OCI-LY1 (cell line): ENCODE measurements at regions not wholly inside any gene's neighbourhood (a gene's known extent, or its start where the extent isn't known, plus 50 kb on each side); places are given as distances from the start of the nearest gene placed in this dataset.

ENCODE experiments used
- H2AFZ ChIP-seq: fragments of 200-600 bp; sonication (generic), shearing (Covaris generic); 2 replicates; pipeline ENCODE4 v1.6.0; 2014; ENCODE audit warnings: antibody characterized with exemption, mild to moderate bottlenecking, low read length
- H3F3A ChIP-seq: fragments of 200-600 bp; sonication (generic), shearing (Covaris generic); 2 replicates; pipeline ENCODE4 v1.6.0; 2014; ENCODE audit warnings: mild to moderate bottlenecking, antibody characterized with exemption, low read length, moderate library complexity; ENCODE audit not compliant: insufficient read depth
- H3K27ac ChIP-seq: fragments of 200-600 bp; sonication (generic); 2 replicates; pipeline ENCODE4 v1.5.1; 2014; ENCODE audit warnings: low read length, mixed run types, mild to moderate bottlenecking, low read depth; ENCODE audit not compliant: poor library complexity, severe bottlenecking
- H3K27me3 ChIP-seq: fragments of 200-600 bp; sonication (generic); 2 replicates; pipeline ENCODE4 v1.6.0; 2014; ENCODE audit warnings: antibody characterized with exemption, mild to moderate bottlenecking, low read length, moderate library complexity; ENCODE audit not compliant: insufficient read depth
- H3K36me3 ChIP-seq: fragments of 200-600 bp; sonication (generic); 2 replicates; pipeline ENCODE4 v1.6.1; 2014; ENCODE audit warnings: mild to moderate bottlenecking, antibody characterized with exemption, low read length, moderate library complexity, mixed read lengths; ENCODE audit not compliant: insufficient read depth
- H3K4me1 ChIP-seq: fragments of 200-600 bp; sonication (generic); 2 replicates; pipeline ENCODE4 v1.5.1; 2014; ENCODE audit warnings: mild to moderate bottlenecking, low read length, moderate library complexity; ENCODE audit not compliant: insufficient read depth, severe bottlenecking
- H3K4me2 ChIP-seq: fragments of 200-600 bp; sonication (generic), shearing (Covaris generic); 2 replicates; pipeline ENCODE4 v1.6.1; 2014; ENCODE audit warnings: low read length
- H3K4me3 ChIP-seq: fragments of 200-600 bp; sonication (generic); 2 replicates; pipeline ENCODE4 v1.5.1; 2014; ENCODE audit warnings: low read length, low read depth, mild to moderate bottlenecking, mixed read lengths; ENCODE audit not compliant: poor library complexity, severe bottlenecking
- H3K79me2 ChIP-seq: fragments of 200-600 bp; shearing (Covaris generic); 2 replicates; pipeline ENCODE4 v1.6.1; 2016; ENCODE audit warnings: mixed run types, low read length, mixed read lengths; ENCODE audit not compliant: insufficient read depth
- H3K9ac ChIP-seq: fragments of 200-600 bp; sonication (generic), shearing (Covaris generic); 2 replicates; pipeline ENCODE4 v1.6.1; 2014; ENCODE audit warnings: mild to moderate bottlenecking, low read length, mixed read lengths
- H3K9me2 ChIP-seq: fragments of 200-600 bp; sonication (generic), shearing (Covaris generic); 2 replicates; pipeline ENCODE4 v1.6.1; 2014; ENCODE audit warnings: low read depth, mild to moderate bottlenecking, low read length, mixed read lengths
- H3K9me3 ChIP-seq: fragments of 200-600 bp; shearing (Covaris generic); 2 replicates; pipeline ENCODE4 v1.6.1; 2014; ENCODE audit warnings: low read length, mixed read lengths
- H4K20me1 ChIP-seq: fragments of 200-600 bp; sonication (generic), shearing (Covaris generic); 2 replicates; pipeline ENCODE4 v1.6.0; 2016; ENCODE audit warnings: mild to moderate bottlenecking, low read length; ENCODE audit not compliant: insufficient read depth
- EZH2 ChIP-seq: fragments of 200-600 bp; sonication (generic), shearing (Covaris generic); IDR thresholded peaks from 2 replicates; pipeline ENCODE4 v1.8.0; 2017; ENCODE audit warnings: borderline replicate concordance, mixed run types, mild to moderate bottlenecking, antibody characterized with exemption, low read length, moderate library complexity, mixed read lengths
- TF ChIP-seq, protein P1 (sequence below): fragments of 200-600 bp; sonication (generic), shearing (Covaris generic); IDR thresholded peaks from 2 replicates; pipeline ENCODE4 v1.5.1; 2017; ENCODE audit warnings: mild to moderate bottlenecking, antibody characterized with exemption, low read length, moderate library complexity, mixed read lengths

DNA sequence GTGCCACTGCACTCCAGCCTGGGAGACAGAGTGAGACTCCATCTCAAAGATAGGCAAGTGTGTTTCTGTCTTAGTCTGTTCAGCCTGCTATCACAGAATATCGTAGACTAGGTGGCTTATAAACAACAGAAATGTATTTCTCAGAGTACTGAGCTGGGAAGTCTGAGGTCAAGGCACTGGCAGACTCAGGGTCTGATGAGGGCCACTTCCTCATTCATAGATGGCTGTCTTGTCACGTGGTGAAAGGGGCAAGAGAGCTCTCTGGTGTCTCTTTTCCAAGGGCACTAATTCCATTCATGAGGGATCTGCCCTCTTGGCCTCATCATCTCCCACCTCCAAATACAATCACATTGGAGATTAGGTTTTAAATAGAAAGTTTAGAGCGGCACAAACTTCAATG lies 95.6 kb upstream of the PHACTR3 start:
- H3K36me3 ChIP-seq, result no peaks in the 10 kb centered on the region
- no peaks in the 10 kb centered on the region for H3K4me1 ChIP-seq
- no peak overlapping the region for H3K27ac ChIP-seq
- H3K4me2 ChIP-seq, result no peak overlapping the region
- no peak overlapping the region for H2AFZ ChIP-seq
- H3F3A ChIP-seq, result no peaks in the 10 kb centered on the region
- no peak overlapping the region for H3K4me3 ChIP-seq
- no peaks in the 10 kb centered on the region for H3K9me3 ChIP-seq
- no peaks in the 10 kb centered on the region for H4K20me1 ChIP-seq
- no peak overlapping the region for H3K9ac ChIP-seq
- no peaks in the 10 kb centered on the region for H3K27me3 ChIP-seq
- TF ChIP-seq EZH2, result no peak
- TF ChIP-seq, protein P1, sequence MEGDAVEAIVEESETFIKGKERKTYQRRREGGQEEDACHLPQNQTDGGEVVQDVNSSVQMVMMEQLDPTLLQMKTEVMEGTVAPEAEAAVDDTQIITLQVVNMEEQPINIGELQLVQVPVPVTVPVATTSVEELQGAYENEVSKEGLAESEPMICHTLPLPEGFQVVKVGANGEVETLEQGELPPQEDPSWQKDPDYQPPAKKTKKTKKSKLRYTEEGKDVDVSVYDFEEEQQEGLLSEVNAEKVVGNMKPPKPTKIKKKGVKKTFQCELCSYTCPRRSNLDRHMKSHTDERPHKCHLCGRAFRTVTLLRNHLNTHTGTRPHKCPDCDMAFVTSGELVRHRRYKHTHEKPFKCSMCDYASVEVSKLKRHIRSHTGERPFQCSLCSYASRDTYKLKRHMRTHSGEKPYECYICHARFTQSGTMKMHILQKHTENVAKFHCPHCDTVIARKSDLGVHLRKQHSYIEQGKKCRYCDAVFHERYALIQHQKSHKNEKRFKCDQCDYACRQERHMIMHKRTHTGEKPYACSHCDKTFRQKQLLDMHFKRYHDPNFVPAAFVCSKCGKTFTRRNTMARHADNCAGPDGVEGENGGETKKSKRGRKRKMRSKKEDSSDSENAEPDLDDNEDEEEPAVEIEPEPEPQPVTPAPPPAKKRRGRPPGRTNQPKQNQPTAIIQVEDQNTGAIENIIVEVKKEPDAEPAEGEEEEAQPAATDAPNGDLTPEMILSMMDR, result no peak
- no peaks in the 10 kb centered on the region for H3K79me2 ChIP-seq
- no peaks in the 10 kb centered on the region for H3K9me2 ChIP-seq

DNA sequence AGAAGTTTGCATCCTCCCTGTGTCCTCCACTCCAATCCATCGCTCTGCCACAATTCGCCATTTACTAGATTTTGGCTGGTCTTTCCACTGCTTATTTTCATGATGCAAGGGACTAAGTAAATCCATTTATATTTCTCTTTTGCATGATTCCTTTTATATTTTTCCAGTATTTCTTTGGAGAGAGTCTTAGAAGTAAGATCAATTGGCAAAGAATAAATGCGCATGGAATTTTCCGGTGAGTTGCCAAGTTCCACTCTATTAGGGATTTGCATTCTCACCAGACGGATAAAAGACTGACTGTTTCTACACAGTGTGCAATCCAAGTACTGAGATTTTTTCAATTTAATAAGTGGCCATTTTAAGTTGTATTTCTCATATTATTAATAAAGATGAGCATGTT lies 91.7 kb upstream of the PHACTR3 start:
- H3K9me2 ChIP-seq, result no peaks in the 10 kb centered on the region
- no peaks in the 10 kb centered on the region for H3K27me3 ChIP-seq
- no peaks in the 10 kb centered on the region for H3K79me2 ChIP-seq
- no peak overlapping the region for H3K4me2 ChIP-seq
- no peaks in the 10 kb centered on the region for H3F3A ChIP-seq
- no peaks in the 10 kb centered on the region for H3K36me3 ChIP-seq
- H3K4me3 ChIP-seq, result no peak overlapping the region
- TF ChIP-seq, protein P1, result no peak
- no peak for TF ChIP-seq EZH2
- H3K27ac ChIP-seq, result no peak overlapping the region
- no peaks in the 10 kb centered on the region for H3K4me1 ChIP-seq
- H2AFZ ChIP-seq, result no peak overlapping the region
- no peaks in the 10 kb centered on the region for H3K9me3 ChIP-seq
- no peak overlapping the region for H3K9ac ChIP-seq
- H4K20me1 ChIP-seq, result no peaks in the 10 kb centered on the region

DNA sequence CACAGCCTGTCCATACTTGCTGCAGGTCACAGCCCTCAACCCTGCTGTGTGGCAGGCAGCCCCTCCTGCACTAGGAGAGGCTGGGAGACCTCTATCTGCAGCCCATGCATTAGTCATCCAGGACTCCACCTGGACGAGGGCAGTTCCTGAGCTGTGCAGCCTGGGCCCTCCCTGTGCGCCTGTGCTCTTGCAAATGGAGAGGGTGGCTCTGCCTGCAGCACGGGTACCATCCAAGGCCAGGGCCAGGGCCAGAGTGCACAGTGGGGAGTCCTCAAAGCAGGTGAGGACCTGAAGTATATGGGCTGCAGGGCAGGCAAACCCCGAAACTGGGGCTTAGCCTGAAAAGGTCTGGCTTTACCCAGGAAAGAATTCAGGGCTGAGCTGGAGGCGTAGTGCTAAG lies 89.8 kb upstream of the PHACTR3 start:
- Histone ChIP-seq H3K79me2 (no peaks in the 10 kb centered on the region), H3K4me2 (no peak overlapping the region), H3K4me3 (no peak overlapping the region), H3K9me2 (no peaks in the 10 kb centered on the region), H3K36me3 (no peaks in the 10 kb centered on the region), H3K4me1 (no peaks in the 10 kb centered on the region), H3K9ac (no peak overlapping the region), H3F3A (no peaks in the 10 kb centered on the region), H3K9me3 (no peaks in the 10 kb centered on the region), H4K20me1 (no peaks in the 10 kb centered on the region), H3K27me3 (no peaks in the 10 kb centered on the region), H3K27ac (no peak overlapping the region), H2AFZ (no peak overlapping the region)
- no peak for TF ChIP-seq EZH2
- TF ChIP-seq, protein P1, result no peak
